Adipocyte (in vitro differentiated cells): ENCODE measurements at regions not wholly inside any gene's neighbourhood (a gene's known extent, or its start where the extent isn't known, plus 50 kb on each side); places are given as distances from the start of the nearest gene placed in this dataset.
"Not testable (repeated sequence)": the region's sequence is repeated elsewhere in the genome, so short reads cannot be mapped to it uniquely, and the experiment has no call there.

ENCODE experiments used
- DNase-seq: peaks from one replicate; pipeline ENCODE4 v3.0.0-alpha.2; 2015; ENCODE audit warnings: low read depth
- H3K27me3 ChIP-seq: replicated peaks from 2 replicates; pipeline ENCODE4 v1.7.0; 2013; ENCODE audit warnings: mild to moderate bottlenecking, low read length, moderate library complexity; ENCODE audit not compliant: control insufficient read depth, insufficient read depth
- H3K36me3 ChIP-seq: 2 replicates; pipeline ENCODE4 v1.7.0; 2013; ENCODE audit warnings: low read length, mild to moderate bottlenecking, moderate library complexity; ENCODE audit not compliant: control insufficient read depth, insufficient read depth, severe bottlenecking
- H3K4me1 ChIP-seq: 2 replicates; pipeline ENCODE4 v1.7.0; 2013; ENCODE audit warnings: mild to moderate bottlenecking, low read length, moderate library complexity; ENCODE audit not compliant: control insufficient read depth, insufficient read depth
- H3K4me3 ChIP-seq: 2 replicates; pipeline ENCODE4 v1.7.0; 2013; ENCODE audit warnings: mild to moderate bottlenecking, low read length, moderate library complexity
- H3K9ac ChIP-seq: 2 replicates; pipeline ENCODE4 v1.7.0; 2013; ENCODE audit warnings: mild to moderate bottlenecking, low read length, moderate library complexity
- H3K9me3 ChIP-seq: 2 replicates; pipeline ENCODE4 v1.7.0; 2013; ENCODE audit warnings: mild to moderate bottlenecking, low read length, moderate library complexity; ENCODE audit not compliant: control insufficient read depth

- Histone ChIP-seq H3K36me3 (no peaks in the 10 kb centered on the region), H3K4me1 (peaks cover 7% of the 10 kb centered on the region), H3K9me3 (no peaks in the 10 kb centered on the region), H3K9ac (no peak overlapping the region), H3K27me3 (no peaks in the 10 kb centered on the region), H3K4me3 (no peak overlapping the region)
- no peak for DNase-seq
These were observed 143.2 kb upstream of the PRICKLE2 start for GRCh38 chr3:64368257-64369020.

GRCh38 chr3:64365877-64366276 lies 140.6 kb upstream of the PRICKLE2 start:
- Histone ChIP-seq H3K9me3 (no peaks in the 10 kb centered on the region), H3K9ac (no peak overlapping the region)
- no peak for DNase-seq

DNA sequence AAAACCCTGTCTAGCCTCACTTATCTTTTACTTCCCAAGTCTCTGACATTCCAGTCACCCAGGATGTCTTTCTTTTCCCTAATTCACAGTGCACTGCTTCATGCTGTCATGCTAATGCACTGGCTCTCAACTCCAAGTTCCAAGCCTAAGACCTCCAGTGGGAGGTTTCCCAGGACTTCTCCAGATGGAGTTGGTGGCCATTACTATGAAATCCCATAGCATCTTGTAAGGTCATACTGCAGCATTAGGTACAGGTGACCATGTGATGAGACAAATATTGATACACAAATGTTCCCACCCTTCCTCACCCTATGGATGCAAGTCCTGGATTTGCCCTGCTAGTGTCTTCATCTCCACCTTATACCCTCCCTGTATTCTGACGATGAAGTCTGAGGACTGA lies 138.6 kb upstream of the PRICKLE2 start:
- Histone ChIP-seq H3K4me1 (peaks cover 6% of the 10 kb centered on the region), H3K9ac (no peak overlapping the region), H3K9me3 (no peaks in the 10 kb centered on the region), H3K36me3 (no peaks in the 10 kb centered on the region), H3K27me3 (no peaks in the 10 kb centered on the region), H3K4me3 (no peak overlapping the region)
- no peak for DNase-seq

More at GRCh38 chr3:64365877-64366276, 140.6 kb upstream of the PRICKLE2 start:
- no peaks in the 10 kb centered on the region for H3K36me3 ChIP-seq
- no peaks in the 10 kb centered on the region for H3K27me3 ChIP-seq
- H3K4me3 ChIP-seq: no peak overlapping the region
- peaks cover 7% of the 10 kb centered on the region for H3K4me1 ChIP-seq

GRCh38 chr3:64361962-64362735 lies 136.9 kb upstream of the PRICKLE2 start:
- Histone ChIP-seq H3K36me3 (no peaks in the 10 kb centered on the region), H3K27me3 (no peaks in the 10 kb centered on the region), H3K4me3 (no peak overlapping the region), H3K4me1 (no peaks in the 10 kb centered on the region), H3K9me3 (no peaks in the 10 kb centered on the region), H3K9ac (no peak overlapping the region)
- DNase-seq: no peak

GRCh38 chr3:64361036-64361435 lies 135.8 kb upstream of the PRICKLE2 start:
- H3K4me3 ChIP-seq, H3K9ac ChIP-seq, H3K9me3 ChIP-seq, H3K4me1 ChIP-seq, H3K36me3 ChIP-seq, DNase-seq, H3K27me3 ChIP-seq: not testable (repeated sequence)

GRCh38 chr3:64360280-64360679 lies 135.0 kb upstream of the PRICKLE2 start:
- no peak for DNase-seq
- Histone ChIP-seq H3K9ac (no peak overlapping the region), H3K27me3 (no peaks in the 10 kb centered on the region)

DNA sequence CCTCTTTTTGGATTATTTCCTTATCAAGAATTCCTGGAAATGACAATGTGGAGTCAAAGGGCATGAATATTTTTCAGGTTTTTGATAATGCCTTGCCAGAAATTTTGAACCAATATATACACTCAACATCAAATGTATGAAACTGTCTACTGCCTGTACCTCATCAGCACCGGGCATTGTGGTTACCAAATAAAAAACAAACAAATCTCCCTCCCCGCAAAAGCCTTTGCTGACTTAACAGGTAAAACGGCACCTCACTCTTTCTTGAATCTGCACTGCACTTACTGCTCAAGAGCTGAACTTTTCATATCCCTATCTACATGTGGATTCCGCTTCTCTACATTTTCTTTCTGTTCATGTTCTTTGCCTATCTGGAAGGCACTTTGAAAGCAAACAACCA lies 134.5 kb upstream of the PRICKLE2 start:
- Histone ChIP-seq H3K9ac (no peak overlapping the region), H3K36me3 (no peaks in the 10 kb centered on the region), H3K27me3 (no peaks in the 10 kb centered on the region), H3K4me3 (no peak overlapping the region), H3K4me1 (peaks cover 11% of the 10 kb centered on the region), H3K9me3 (no peaks in the 10 kb centered on the region)
- DNase-seq: no peak

More at GRCh38 chr3:64360280-64360679, 135.0 kb upstream of the PRICKLE2 start:
- no peaks in the 10 kb centered on the region for H3K36me3 ChIP-seq
- no peaks in the 10 kb centered on the region for H3K9me3 ChIP-seq
- peaks cover 7% of the 10 kb centered on the region for H3K4me1 ChIP-seq
- H3K4me3 ChIP-seq: no peak overlapping the region

- Histone ChIP-seq H3K27me3 (no peaks in the 10 kb centered on the region), H3K9ac (no peak overlapping the region), H3K4me1 (peaks cover 11% of the 10 kb centered on the region), H3K9me3 (no peaks in the 10 kb centered on the region), H3K36me3 (no peaks in the 10 kb centered on the region), H3K4me3 (no peak overlapping the region)
- no peak for DNase-seq
These were observed 133.6 kb upstream of the PRICKLE2 start for GRCh38 chr3:64358853-64359252.

DNA sequence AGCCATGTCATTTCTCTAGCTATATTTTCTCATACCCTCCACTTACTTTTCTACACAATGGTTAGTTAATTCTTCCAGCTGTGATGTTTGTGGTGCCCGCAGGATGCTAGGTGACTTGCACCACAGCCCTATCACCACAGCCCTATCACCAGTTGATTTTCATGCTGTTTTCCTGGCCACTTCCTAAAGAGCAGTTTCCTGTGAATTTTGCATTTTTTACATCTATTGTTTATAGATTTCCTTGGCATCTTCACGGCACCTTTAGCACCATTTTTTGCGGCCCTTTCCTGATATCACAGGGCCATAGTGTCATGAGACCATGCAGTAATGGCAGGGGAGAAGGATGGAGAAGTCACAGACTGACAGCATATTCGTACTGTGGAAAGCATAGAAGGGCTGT lies 132.9 kb upstream of the PRICKLE2 start:
- Histone ChIP-seq H3K9me3 (no peaks in the 10 kb centered on the region), H3K4me1 (peaks cover 16% of the 10 kb centered on the region), H3K36me3 (no peaks in the 10 kb centered on the region), H3K27me3 (no peaks in the 10 kb centered on the region), H3K9ac (no peak overlapping the region), H3K4me3 (no peak overlapping the region)
- no peak for DNase-seq

- Histone ChIP-seq H3K4me1 (peaks cover 19% of the 10 kb centered on the region), H3K9me3 (no peaks in the 10 kb centered on the region), H3K4me3 (no peak overlapping the region), H3K9ac (no peak overlapping the region), H3K27me3 (no peaks in the 10 kb centered on the region), H3K36me3 (no peaks in the 10 kb centered on the region)
- no peak for DNase-seq
These were observed 132.2 kb upstream of the PRICKLE2 start for GRCh38 chr3:64357481-64357880.

GRCh38 chr3:64355401-64355807 lies 130.1 kb upstream of the PRICKLE2 start:
- H3K9ac ChIP-seq: no peak overlapping the region
- H3K4me1 ChIP-seq: peaks cover 33% of the 10 kb centered on the region
- DNase-seq: no peak

More at GRCh38 chr3:64355401-64355807, 130.1 kb upstream of the PRICKLE2 start:
- no peaks in the 10 kb centered on the region for H3K27me3 ChIP-seq
- no peaks in the 10 kb centered on the region for H3K36me3 ChIP-seq
- H3K9me3 ChIP-seq: no peaks in the 10 kb centered on the region
- H3K4me3 ChIP-seq: no peak overlapping the region
